Keratinocyte (primary cell): ENCODE measurements at regions not wholly inside any gene's neighbourhood (a gene's known extent, or its start where the extent isn't known, plus 50 kb on each side); places are given as distances from the start of the nearest gene placed in this dataset.
A peak's percentile ranks its signal among the peaks of the same experiment; 100 is the strongest.

Source experiments
- DNase-seq: peaks from one replicate; pipeline ENCODE4 v3.0.0-alpha.2; 2011; ENCODE audit warnings: low read depth, missing footprints, low spot score
- FAIRE-seq: peaks from 2 replicates; lab custom pipeline; 2011; peaks lifted over from hg19 to GRCh38; lab: Jason Lieb, UNC
- H2AFZ ChIP-seq: 2 replicates; pipeline ENCODE4 v1.6.0; 2012; ENCODE audit warnings: low read length, control low read depth, inconsistent platforms; ENCODE audit not compliant: control insufficient read depth
- H3K27ac ChIP-seq: 2 replicates; pipeline ENCODE4 v1.5.1; 2011; ENCODE audit warnings: low read length; ENCODE audit not compliant: control insufficient read depth, insufficient read depth
- H3K27me3 ChIP-seq: 3 replicates; pipeline ENCODE4 v1.6.0; 2011; ENCODE audit warnings: low read length; ENCODE audit not compliant: control insufficient read depth, insufficient read depth; ENCODE audit errors: extremely low read depth
- H3K36me3 ChIP-seq, 2 experiments: 2 replicates in 1 of 2; 3 replicates in 1 of 2; pipeline ENCODE4 v1.5.1; 2011; ENCODE audit warnings: low read length in 2 of 2, mild to moderate bottlenecking in 1 of 2; ENCODE audit not compliant: control insufficient read depth in 2 of 2, insufficient read depth in 2 of 2; ENCODE audit errors: extremely low read depth in 1 of 2
- H3K4me1 ChIP-seq: 3 replicates; pipeline ENCODE4 v1.5.1; 2011; ENCODE audit warnings: low read length; ENCODE audit not compliant: control insufficient read depth, insufficient read depth; ENCODE audit errors: extremely low read depth
- H3K4me2 ChIP-seq: 3 replicates; pipeline ENCODE4 v1.6.0; 2011; ENCODE audit warnings: low read depth, low read length; ENCODE audit not compliant: control insufficient read depth, insufficient read depth; ENCODE audit errors: extremely low read depth
- H3K4me3 ChIP-seq, 3 experiments: fragments of 200-600 bp in 1 of 3; sonication (generic) in 1 of 3; 2 replicates in 2 of 3; 3 replicates in 1 of 3; pipeline ENCODE4 v1.5.1; 2011 to 2016; ENCODE audit warnings: low read length in 3 of 3, mild to moderate bottlenecking in 3 of 3, control low read depth in 2 of 3, inconsistent platforms in 1 of 3, low read depth in 1 of 3, mixed read lengths in 1 of 3, mixed run types in 1 of 3, moderate library complexity in 1 of 3; ENCODE audit not compliant: control insufficient read depth in 2 of 3, insufficient read depth in 2 of 3; ENCODE audit errors: extremely low read depth in 1 of 3
- H3K79me2 ChIP-seq: 2 replicates; pipeline ENCODE4 v1.6.0; 2012; ENCODE audit warnings: low read length; ENCODE audit not compliant: control insufficient read depth, insufficient read depth
- H3K9ac ChIP-seq: 3 replicates; pipeline ENCODE4 v1.6.0; 2011; ENCODE audit warnings: low read length; ENCODE audit not compliant: control insufficient read depth, insufficient read depth; ENCODE audit errors: extremely low read depth
- H3K9me1 ChIP-seq: 3 replicates; pipeline ENCODE4 v1.6.0; 2011; ENCODE audit warnings: low read length; ENCODE audit not compliant: control insufficient read depth, insufficient read depth; ENCODE audit errors: extremely low read depth
- H3K9me3 ChIP-seq: 2 replicates; pipeline ENCODE4 v1.5.1; 2012; ENCODE audit warnings: low read depth, low read length; ENCODE audit not compliant: control insufficient read depth
- H4K20me1 ChIP-seq: 3 replicates; pipeline ENCODE4 v1.6.0; 2011; ENCODE audit warnings: low read length; ENCODE audit not compliant: control insufficient read depth, insufficient read depth; ENCODE audit errors: extremely low read depth
- CTCF ChIP-seq, 3 experiments: IDR thresholded peaks in 1 of 3; conservative IDR thresholded peaks in 1 of 3; optimal IDR thresholded peaks in 1 of 3; 2 replicates in 2 of 3; 3 replicates in 1 of 3; pipeline versions ENCODE3 to v1.5.1; 2011; ENCODE audit warnings: low read length in 3 of 3, mild to moderate bottlenecking in 3 of 3, moderate library complexity in 2 of 3, control low read depth in 1 of 3, inconsistent platforms in 1 of 3; ENCODE audit not compliant: insufficient read depth in 2 of 3; ENCODE audit errors: extremely low read depth in 1 of 3
- EZH2 ChIP-seq: IDR thresholded peaks from one replicate; pipeline ENCODE4 v1.6.1; 2012; ENCODE audit warnings: inconsistent platforms, mild to moderate bottlenecking, low read length, moderate library complexity
- dilution Hi-C: fragments of 300-500 bp; cut with MboI; formaldehyde crosslinking; loops from one replicate; pipeline ENCODE4 v1.7.0; 2020; ENCODE audit warnings: low sequenced_read_pairs; ENCODE audit not compliant: extremely low pct_ligation_motif_present

GRCh38 chr1:217137210-217137881 lies 414.1 kb upstream of the ESRRG start:
- no peak overlapping the region for H3K27ac ChIP-seq
- FAIRE-seq: no peak
- TF ChIP-seq CTCF (optimal IDR thresholded peaks at IDR 0.05 in 1 of 3, IDR thresholded peaks at IDR 0.05 in 1 of 3, conservative IDR thresholded peaks at IDR 0.05 in 1 of 3; ENCODE audit: extremely low read depth in 1 of 3, insufficient read depth in 2 of 3, low read length in 3 of 3) (no peak), EZH2 (peak; percentile 96)
- no peaks in the 10 kb centered on the region for H4K20me1 ChIP-seq
- no peak overlapping the region for H3K4me2 ChIP-seq
- H3K79me2 ChIP-seq: no peaks in the 10 kb centered on the region
- H2AFZ ChIP-seq: no peak overlapping the region
- dilution Hi-C loops: no loop called here
- H3K9me1 ChIP-seq: no peaks in the 10 kb centered on the region
- H3K9me3 ChIP-seq: no peaks in the 10 kb centered on the region
- H3K4me3 ChIP-seq: no peak overlapping the region
- peaks cover 17% of the 10 kb centered on the region for H3K4me1 ChIP-seq
- H3K27me3 ChIP-seq: peaks cover 91% of the 10 kb centered on the region
- DNase-seq: no peak
- H3K9ac ChIP-seq: no peak overlapping the region
- no peaks in the 10 kb centered on the region for H3K36me3 ChIP-seq

- no peak overlapping the region for H2AFZ ChIP-seq
- peaks cover 17% of the 10 kb centered on the region for H3K4me1 ChIP-seq
- H3K9me1 ChIP-seq: no peaks in the 10 kb centered on the region
- peaks cover 91% of the 10 kb centered on the region for H3K27me3 ChIP-seq
- no peak for TF ChIP-seq EZH2
- TF ChIP-seq CTCF (optimal IDR thresholded peaks at IDR 0.05 in 1 of 3, IDR thresholded peaks at IDR 0.05 in 1 of 3, conservative IDR thresholded peaks at IDR 0.05 in 1 of 3; ENCODE audit: extremely low read depth in 1 of 3, insufficient read depth in 2 of 3, low read length in 3 of 3): no peak
- no peaks in the 10 kb centered on the region for H4K20me1 ChIP-seq
- H3K4me2 ChIP-seq: no peak overlapping the region
- H3K9me3 ChIP-seq: no peaks in the 10 kb centered on the region
- H3K27ac ChIP-seq: no peak overlapping the region
- no peaks in the 10 kb centered on the region for H3K36me3 ChIP-seq
- DNase-seq (no peak), FAIRE-seq (no peak)
- H3K4me3 ChIP-seq: no peak overlapping the region
- dilution Hi-C loops: no loop called here
- no peak overlapping the region for H3K9ac ChIP-seq
- no peaks in the 10 kb centered on the region for H3K79me2 ChIP-seq
These were observed 413.6 kb upstream of the ESRRG start for GRCh38 chr1:217136895-217137205.
